ENCODE measurements at regions not wholly inside any gene's neighbourhood (a gene's known extent, or its start where the extent isn't known, plus 50 kb on each side); places are given as distances from the start of the nearest gene placed in this dataset.
A peak's percentile ranks its signal among the peaks of the same experiment; 100 is the strongest.

GRCh38 chr3:66762916-66763693, 235.0 kb upstream of the KBTBD8 start:
- ATAC-seq: peak; percentile 15 to 39
- DNase-seq: no peak
- intact Hi-C loops (cut with DNase I): no loop called here

GRCh38 chr3:66778107-66778506, 220.0 kb upstream of the KBTBD8 start:
- DNase-seq (no peak), ATAC-seq (no peak)
- intact Hi-C loops (cut with DNase I): no loop called here

DNA sequence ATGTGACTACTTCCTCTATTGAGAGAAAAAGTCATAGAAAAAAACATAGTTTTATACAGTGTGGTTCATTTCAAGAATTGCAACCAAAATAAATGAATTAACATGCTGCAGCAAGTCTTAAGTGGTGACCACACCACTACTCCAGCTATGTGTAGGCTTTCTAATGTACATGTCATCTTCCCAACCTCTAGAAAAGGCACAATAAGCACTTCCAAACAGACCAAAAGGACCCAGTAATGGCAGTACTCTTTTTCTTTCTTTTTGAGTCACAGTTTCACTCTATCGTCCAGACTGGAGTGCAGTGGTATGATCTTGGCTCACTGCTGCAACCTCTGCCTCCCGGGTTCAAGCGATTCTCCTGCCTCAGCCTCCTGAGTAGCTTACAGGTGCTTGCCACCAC, 219.3 kb upstream of the KBTBD8 start:
- DNase-seq (no peak), ATAC-seq (no peak)
- intact Hi-C loops (cut with DNase I): no loop called here

- DNase-seq (no peak), ATAC-seq (no peak)
- intact Hi-C loops (cut with DNase I): no loop called here
These were observed 212.8 kb upstream of the KBTBD8 start for GRCh38 chr3:66785191-66785909.

DNA sequence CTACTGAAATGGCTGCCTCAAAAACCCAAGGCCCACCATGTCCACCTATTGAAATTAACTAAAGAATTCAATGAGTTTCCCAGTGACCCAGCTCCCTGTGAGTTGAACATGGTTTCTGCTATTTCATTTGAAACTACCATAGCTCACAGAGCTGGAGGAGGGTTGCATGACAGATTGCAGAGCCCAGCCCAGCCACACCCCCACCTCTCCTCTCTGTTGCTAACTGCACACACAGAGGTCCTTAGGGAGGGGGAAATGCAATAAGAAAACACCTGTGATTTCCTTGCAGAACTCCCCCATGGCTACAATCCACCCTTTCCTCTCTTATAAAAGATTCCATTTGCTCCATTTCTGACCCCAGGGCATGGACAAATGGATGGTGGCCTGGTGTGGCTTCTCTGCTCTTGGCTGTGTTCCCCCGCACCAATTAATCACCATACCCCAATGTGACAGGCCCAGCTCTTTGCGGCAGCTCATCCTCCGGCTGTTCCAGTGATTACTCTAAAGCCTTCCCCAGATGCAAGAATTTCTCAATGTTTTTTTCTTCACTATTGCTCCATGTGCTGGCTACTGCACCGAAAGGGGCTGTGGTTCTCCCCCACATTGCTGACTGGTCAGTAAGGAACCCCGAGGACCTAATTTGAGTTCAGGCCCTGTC, 208.4 kb upstream of the KBTBD8 start:
- peak in 1 of 2 donors; percentile 74 for ATAC-seq
- no peak for DNase-seq
- intact Hi-C loops (cut with DNase I): loop anchor here in 1 of 2 donors (10.0 kb wide), 1 partner anchor 155 kb away; no protein-coding TSS in a partner anchor

- ATAC-seq: no peak
- no peak for DNase-seq
- intact Hi-C loops (cut with DNase I): loop anchor here in 1 of 2 donors (10.0 kb wide), 1 partner anchor 157 kb away; no protein-coding TSS in a partner anchor
These were observed 206.0 kb upstream of the KBTBD8 start for GRCh38 chr3:66792086-66792485.

DNA sequence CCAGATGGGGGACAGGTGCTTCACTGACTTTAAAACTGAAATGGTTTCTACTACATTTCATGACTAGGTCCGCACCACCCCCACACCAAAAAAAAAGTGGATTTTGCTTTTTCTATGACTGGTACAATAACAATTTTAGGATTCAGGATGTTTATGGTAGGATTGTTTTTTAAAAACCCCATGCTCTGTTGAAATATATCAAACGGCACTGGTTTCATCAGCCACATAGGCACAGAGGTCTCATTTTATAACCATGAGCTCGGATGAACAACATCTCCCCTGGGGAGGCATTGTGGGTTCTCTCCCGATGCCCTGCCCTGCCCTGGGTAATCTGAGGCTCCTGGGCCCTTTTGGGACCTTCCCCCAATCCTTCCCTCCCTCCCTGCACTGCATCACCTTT, 202.7 kb upstream of the KBTBD8 start:
- ATAC-seq (peak in 1 of 2 donors; percentile 36), DNase-seq (no peak)
- intact Hi-C loops (cut with DNase I): loop anchor here in 1 of 2 donors (10.0 kb wide), 1 partner anchor 161 kb away; no protein-coding TSS in a partner anchor

GRCh38 chr3:66796343-66796742, 201.8 kb upstream of the KBTBD8 start:
- ATAC-seq (no peak), DNase-seq (no peak)
- intact Hi-C loops (cut with DNase I): loop anchor here in 1 of 2 donors (10.0 kb wide), 1 partner anchor 162 kb away; no protein-coding TSS in a partner anchor

DNA sequence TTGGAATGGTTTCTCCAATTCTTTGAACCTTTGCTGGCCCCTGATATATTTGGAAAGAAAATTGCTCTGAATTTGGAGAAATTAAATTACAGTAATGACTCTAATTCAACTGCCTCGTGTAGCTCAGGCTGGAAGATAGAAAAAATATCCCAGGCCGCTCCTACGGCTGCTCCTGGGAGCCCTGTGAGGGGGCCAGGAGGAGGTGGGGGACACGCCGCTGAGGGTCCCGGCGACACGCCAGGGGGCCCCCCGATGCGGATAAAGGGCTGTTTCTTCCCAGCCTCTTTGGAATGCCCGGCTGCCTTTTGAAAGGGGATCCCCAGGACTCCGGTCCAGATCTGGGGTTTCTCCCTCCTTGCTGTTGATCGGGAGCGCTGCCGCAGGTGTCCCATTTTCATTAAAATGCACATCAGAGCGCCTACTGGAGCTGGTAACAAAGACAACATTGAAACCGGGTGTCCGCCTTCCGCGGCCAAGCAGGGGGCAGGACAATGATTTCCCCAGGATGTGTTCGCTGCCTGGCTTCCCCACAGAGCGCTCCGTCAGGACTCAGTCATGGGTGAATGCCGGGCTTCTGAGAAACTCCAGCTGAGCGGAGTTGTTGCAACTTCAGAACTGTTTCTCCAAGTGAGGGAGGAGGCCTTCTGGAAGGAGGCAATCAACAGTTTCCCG, 200.1 kb upstream of the KBTBD8 start:
- peak; percentile 59 for DNase-seq
- ATAC-seq: peak; percentile 65 to 79
- intact Hi-C loops (cut with DNase I): loop anchor here in 1 of 2 donors (10.0 kb wide), 1 partner anchor 163 kb away; no protein-coding TSS in a partner anchor

DNA sequence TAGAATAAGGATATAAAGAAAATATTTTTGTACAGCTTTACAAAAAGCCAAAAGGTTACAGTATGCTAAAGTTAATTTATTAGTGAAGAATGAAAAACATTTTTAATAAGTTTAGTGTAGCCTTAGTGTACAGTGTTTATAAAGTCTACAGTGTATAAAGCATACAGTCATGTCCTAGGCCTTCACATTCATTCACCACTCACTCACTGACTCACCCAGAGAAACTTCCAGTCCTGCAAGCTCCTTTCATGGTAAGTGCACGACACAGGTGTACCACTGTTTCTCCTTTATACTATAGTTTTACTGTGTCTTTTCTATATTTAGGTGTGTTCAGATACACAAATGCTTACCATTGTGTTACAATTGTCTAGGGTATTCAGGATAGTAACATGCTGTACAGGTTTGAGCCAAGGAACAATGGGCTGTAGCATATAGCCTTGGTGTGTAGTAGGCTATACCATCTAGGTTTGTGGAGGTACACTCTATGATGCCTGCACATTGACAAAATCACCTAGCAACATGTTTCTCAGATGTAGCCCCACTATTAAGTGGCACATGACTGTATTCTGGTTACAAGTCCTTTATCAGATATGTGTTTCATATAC, 197.1 kb upstream of the KBTBD8 start:
- no peak for ATAC-seq
- intact Hi-C loops (cut with DNase I): loop anchor here in 1 of 2 donors (10.0 kb wide), 1 partner anchor 276 kb away; no protein-coding TSS in a partner anchor
- no peak for DNase-seq

DNA sequence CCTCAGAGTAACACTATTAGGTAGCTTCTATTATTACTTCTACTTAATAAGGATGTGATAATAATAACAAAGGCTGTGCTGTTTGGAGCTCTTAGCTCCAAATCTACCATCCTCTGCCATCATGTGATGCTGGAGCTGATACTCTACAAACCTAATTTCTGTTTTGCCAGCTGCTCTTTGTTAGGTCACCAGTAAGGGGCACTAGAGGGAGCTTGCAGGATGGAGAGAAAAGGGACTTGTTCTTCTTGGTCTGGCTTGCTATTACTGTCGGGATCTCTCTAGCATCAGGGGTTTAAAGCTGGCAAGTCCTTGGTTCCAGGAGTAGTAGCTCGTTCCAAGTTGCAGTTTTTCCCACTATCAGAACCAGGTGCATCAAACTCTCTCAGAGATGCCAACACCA, 194.9 kb upstream of the KBTBD8 start:
- intact Hi-C loops (cut with DNase I): loop anchor here in 1 of 2 donors (10.0 kb wide), 1 partner anchor 278 kb away; no protein-coding TSS in a partner anchor
- DNase-seq (no peak), ATAC-seq (no peak)

DNA sequence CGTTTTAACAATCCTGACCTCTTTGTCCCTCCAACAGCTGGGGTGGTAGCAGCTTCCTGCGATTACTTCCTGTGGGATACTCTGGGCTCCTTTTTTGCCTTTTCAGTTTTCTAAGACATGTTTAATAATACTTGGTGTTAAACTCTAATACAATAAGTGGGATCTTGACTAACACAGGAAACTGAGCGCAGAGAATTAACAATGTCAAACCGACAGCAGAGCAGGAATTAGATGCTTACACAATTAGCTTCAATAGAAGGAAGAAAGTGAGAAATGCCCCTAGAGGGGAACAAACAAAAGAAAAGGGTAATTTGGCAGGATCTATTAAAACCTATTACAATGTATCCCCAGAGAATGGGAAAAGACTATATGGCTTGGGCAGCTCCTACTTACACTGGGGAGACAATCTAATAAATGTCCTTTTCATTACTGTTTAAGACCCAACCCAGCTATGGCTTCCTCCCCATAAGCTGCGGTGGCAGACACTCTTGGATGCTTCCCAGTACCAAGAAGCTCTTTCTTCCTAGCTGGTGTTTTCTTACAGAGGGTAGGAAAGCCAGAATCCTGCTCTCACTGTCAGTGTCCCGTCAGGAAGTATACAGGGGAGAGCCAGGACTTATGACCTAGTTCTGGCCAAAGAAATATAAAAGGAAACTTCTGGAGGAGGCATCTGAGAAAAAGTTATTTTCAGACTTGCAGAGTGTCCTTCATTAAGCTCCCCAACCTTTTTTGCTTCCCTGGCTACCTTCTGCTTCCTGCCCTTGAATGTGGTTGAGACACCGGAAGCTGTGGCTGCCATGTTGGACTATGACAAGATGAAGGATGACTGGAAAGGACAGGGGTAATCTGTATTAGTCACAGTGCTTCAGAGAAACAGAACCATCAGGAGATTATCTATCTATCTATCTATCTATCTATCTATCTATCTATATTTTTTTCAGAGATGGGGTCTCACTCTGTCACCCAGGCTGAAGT, 194.1 kb upstream of the KBTBD8 start:
- DNase-seq: no peak
- intact Hi-C loops (cut with DNase I): loop anchor here in 1 of 2 donors (10.0 kb wide), 1 partner anchor 279 kb away; no protein-coding TSS in a partner anchor
- ATAC-seq: peak in 1 of 2 donors; percentile 41

DNA sequence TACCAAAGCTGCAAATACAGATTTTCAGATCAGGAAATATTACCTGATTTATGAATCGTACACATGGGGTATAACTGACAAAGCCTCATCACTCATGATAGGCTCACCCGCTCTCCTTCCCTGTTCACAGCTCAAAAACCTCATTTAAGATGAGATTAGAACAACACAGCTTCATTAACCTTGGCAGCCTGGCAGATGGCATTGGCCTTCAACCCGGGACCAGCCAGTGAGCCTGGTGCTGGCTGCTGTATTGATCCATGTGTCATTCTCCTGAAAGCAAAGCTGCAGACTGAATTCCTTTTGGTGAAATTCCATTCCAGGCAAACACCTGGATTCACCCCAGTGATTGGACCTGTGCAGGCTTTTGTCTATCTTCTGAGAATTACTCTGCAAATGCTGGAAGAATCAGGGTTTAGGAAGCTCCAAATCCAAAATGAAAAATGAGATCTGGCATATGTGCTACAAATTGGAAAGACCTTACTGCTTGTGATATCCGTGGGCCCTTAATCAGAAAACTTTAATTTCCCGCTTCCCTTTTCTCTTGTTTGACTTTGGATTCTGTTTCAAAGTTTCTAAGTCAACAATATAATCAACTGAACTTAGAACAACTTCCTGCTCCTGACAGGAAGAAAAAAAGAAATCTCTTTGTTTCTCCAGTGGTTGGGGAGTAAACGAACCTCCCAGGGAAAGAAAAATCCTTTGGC, 189.1 kb upstream of the KBTBD8 start:
- DNase-seq: no peak
- no peak for ATAC-seq
- intact Hi-C loops (cut with DNase I): loop anchor here in 1 of 2 donors (10.0 kb wide), 1 partner anchor 284 kb away; no protein-coding TSS in a partner anchor

DNA sequence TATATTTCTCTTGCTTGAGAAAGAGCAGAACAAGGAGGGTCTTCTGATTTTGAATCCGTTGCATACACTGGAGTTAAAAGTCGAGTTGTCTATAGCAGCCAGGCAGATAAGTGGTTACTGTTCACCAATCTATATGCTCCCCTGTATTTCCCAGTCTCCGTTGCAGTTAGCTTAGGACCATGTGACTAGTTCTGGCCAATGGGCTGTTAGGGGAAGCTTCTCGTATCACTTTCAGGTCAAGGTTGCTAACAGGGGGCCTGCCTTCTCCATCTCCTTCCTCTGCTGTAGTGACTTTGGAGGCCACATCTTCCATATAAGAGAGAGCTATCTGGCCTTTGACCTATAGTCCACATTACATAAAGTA, 188.5 kb upstream of the KBTBD8 start:
- peak in 1 of 2 donors; percentile 16 for ATAC-seq
- intact Hi-C loops (cut with DNase I): loop anchor here in 1 of 2 donors (10.0 kb wide), 1 partner anchor 285 kb away; no protein-coding TSS in a partner anchor
- DNase-seq: no peak

DNA sequence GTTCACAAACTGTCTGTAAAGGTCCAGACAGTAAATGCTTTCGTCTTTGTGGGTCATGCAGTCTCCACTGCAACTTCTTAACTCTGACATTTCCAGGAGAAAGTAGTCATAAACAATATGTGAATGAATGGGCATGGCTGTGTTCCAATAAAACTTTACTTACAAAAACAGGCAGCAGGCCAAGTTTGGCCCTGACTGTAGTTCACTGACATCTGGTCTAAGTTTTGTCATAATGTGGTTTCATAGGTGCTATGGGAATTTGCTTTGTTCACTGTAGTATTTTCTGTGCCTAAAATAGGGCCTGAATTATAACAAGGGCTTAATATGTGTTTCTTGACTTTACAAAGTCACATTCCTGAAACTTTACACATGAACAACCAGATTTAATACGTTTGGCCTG, 186.0 kb upstream of the KBTBD8 start:
- intact Hi-C loops (cut with DNase I): loop anchor here in 1 of 2 donors (10.0 kb wide), 1 partner anchor 307 kb away; the partner anchor contains the start of gene LRIG1
- ATAC-seq (no peak), DNase-seq (no peak)

DNA sequence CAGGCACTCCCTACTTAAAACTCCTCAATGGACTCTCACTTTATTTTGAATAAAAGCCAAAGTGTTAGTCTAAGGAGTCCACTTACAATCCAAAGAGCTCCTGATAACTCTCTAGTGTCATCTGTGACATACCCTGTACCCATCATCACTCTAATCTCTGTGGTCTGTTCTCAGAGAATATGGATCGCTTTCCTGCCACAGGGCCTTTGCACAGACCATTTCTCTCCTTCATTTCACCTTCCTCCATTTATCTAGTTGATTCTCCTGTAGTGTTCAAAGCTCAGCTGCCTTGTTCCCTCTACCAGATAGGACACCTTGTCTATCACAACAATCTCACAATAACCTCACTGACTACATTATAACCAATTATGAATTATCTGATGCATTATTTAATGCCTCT, 185.4 kb upstream of the KBTBD8 start:
- intact Hi-C loops (cut with DNase I): loop anchor here in 1 of 2 donors (10.0 kb wide), 1 partner anchor 308 kb away; the partner anchor contains the start of gene LRIG1
- no peak for ATAC-seq

More for the DNA sequence above, 185.4 kb upstream of the KBTBD8 start:
- no peak for DNase-seq

All from left cardiac atrium (tissue), 4 donors.